H1 (cell line): ENCODE measurements at regions not wholly inside any gene's neighbourhood (a gene's known extent, or its start where the extent isn't known, plus 50 kb on each side); places are given as distances from the start of the nearest gene placed in this dataset.

Source experiments
- CTCF ChIA-PET: fragments of 300-600 bp; sonication (Branson Sonifier 250); formaldehyde crosslinking; loops from one replicate; lab custom pipeline; 2021; ENCODE audit not compliant: partially characterized antibody; lab: Charles Lee
- POLR2A ChIA-PET: fragments of 300-600 bp; sonication (Branson Sonifier 250); formaldehyde crosslinking; loops from one replicate; lab custom pipeline; 2021; ENCODE audit warnings: inconsistent platforms; ENCODE audit not compliant: partially characterized antibody; lab: Charles Lee
- DNase-seq, 2 experiments: peaks; one replicate each; pipeline versions ENCODE4 v3.0.0 to v3.0.0-alpha.2; 2010 to 2022; ENCODE audit warnings: low spot score in 2 of 2, low read depth in 1 of 2, mixed read lengths in 1 of 2
- FAIRE-seq: peaks from 2 replicates; lab custom pipeline; 2011; peaks lifted over from hg19 to GRCh38; lab: Jason Lieb, UNC
- H2AFZ ChIP-seq: 2 replicates; pipeline ENCODE4 v1.8.1; 2012; ENCODE audit warnings: low read length, inconsistent platforms
- H2AK5ac ChIP-seq: 2 replicates; pipeline ENCODE4 v1.6.1; 2013; ENCODE audit warnings: low read depth, low read length
- H2BK120ac ChIP-seq: replicated peaks from 2 replicates; pipeline ENCODE3; 2013; ENCODE audit warnings: low read depth, low read length, inconsistent platforms
- H2BK12ac ChIP-seq: 2 replicates; pipeline ENCODE4 v1.6.1; 2013; ENCODE audit warnings: low read depth, low read length
- H2BK15ac ChIP-seq: 2 replicates; pipeline ENCODE4 v1.6.1; 2013; ENCODE audit warnings: low read length
- H2BK20ac ChIP-seq: 2 replicates; pipeline ENCODE4 v1.6.1; 2013; ENCODE audit warnings: low read length
- H2BK5ac ChIP-seq: 2 replicates; pipeline ENCODE4 v1.6.1; 2013; ENCODE audit warnings: low read depth, low read length
- H3K14ac ChIP-seq: 2 replicates; pipeline ENCODE4 v1.6.1; 2013; ENCODE audit warnings: inconsistent platforms; ENCODE audit not compliant: insufficient read length
- H3K18ac ChIP-seq: 2 replicates; pipeline ENCODE4 v1.6.1; 2013; ENCODE audit warnings: low read length; ENCODE audit errors: extremely low read depth
- H3K23ac ChIP-seq: 2 replicates; pipeline ENCODE4 v1.6.1; 2013; ENCODE audit warnings: inconsistent platforms; ENCODE audit not compliant: insufficient read length
- H3K23me2 ChIP-seq: 2 replicates; pipeline ENCODE4 v1.6.1; 2013; ENCODE audit warnings: low read depth, low read length
- H3K27ac ChIP-seq: 2 replicates; pipeline ENCODE4 v1.6.1; 2011; ENCODE audit warnings: low read depth, low read length, inconsistent platforms
- H3K27me3 ChIP-seq, 4 experiments: replicated peaks in 1 of 4; 1 replicate in 1 of 4; 2 replicates in 3 of 4; pipeline versions ENCODE4 v1.6.1 to v1.8.1; 2011 to 2013; ENCODE audit warnings: low read length in 3 of 4, mild to moderate bottlenecking in 3 of 4, inconsistent platforms in 2 of 4, mixed read lengths in 2 of 4, moderate library complexity in 1 of 4; ENCODE audit not compliant: control insufficient read depth in 3 of 4, insufficient read depth in 3 of 4; ENCODE audit errors: extremely low read depth in 1 of 4
- H3K36me3 ChIP-seq, 4 experiments: 2 replicates each; pipeline versions ENCODE4 v1.6.1 to v1.8.1; 2011 to 2013; ENCODE audit warnings: mild to moderate bottlenecking in 4 of 4, low read length in 3 of 4, moderate library complexity in 2 of 4, control low read depth in 1 of 4, inconsistent platforms in 1 of 4; ENCODE audit not compliant: insufficient read depth in 4 of 4, control insufficient read depth in 2 of 4
- H3K4ac ChIP-seq: replicated peaks from 2 replicates; pipeline ENCODE3; 2013; ENCODE audit warnings: low read length, low read depth, mixed read lengths, inconsistent platforms; ENCODE audit not compliant: insufficient read length
- H3K4me1 ChIP-seq, 4 experiments: replicated peaks in 1 of 4; 1 replicate in 1 of 4; 2 replicates in 3 of 4; pipeline versions ENCODE4 v1.6.1 to v1.8.1; 2011 to 2013; ENCODE audit warnings: low read length in 3 of 4, inconsistent platforms in 2 of 4, mixed read lengths in 1 of 4; ENCODE audit not compliant: insufficient read depth in 4 of 4, control insufficient read depth in 3 of 4
- H3K4me2 ChIP-seq, 2 experiments: 2 replicates each; pipeline versions ENCODE4 v1.6.1 to v1.8.1; 2011 to 2013; ENCODE audit warnings: low read depth in 2 of 2, low read length in 2 of 2, control low read depth in 1 of 2, inconsistent platforms in 1 of 2, mild to moderate bottlenecking in 1 of 2; ENCODE audit not compliant: insufficient read depth in 1 of 2
- H3K4me3 ChIP-seq, 4 experiments: fragments of 200-600, 300-600 bp in 1 of 4; sonication (generic), shearing (Covaris generic), sonication (Bioruptor Twin) in 1 of 4; 2 replicates each; pipeline versions ENCODE4 v1.5.1 to v1.8.1; 2011 to 2016; ENCODE audit warnings: low read length in 4 of 4, low read depth in 3 of 4, control low read depth in 2 of 4, inconsistent platforms in 2 of 4, mild to moderate bottlenecking in 2 of 4, mixed read lengths in 1 of 4, moderate library complexity in 1 of 4; ENCODE audit not compliant: insufficient read depth in 2 of 4; ENCODE audit errors: extremely low read depth in 1 of 4
- H3K56ac ChIP-seq: replicated peaks from 2 replicates; pipeline ENCODE3; 2013; ENCODE audit warnings: low read depth, mild to moderate bottlenecking, mixed read lengths, low read length, inconsistent platforms; ENCODE audit not compliant: insufficient read length
- H3K79me1 ChIP-seq: 2 replicates; pipeline ENCODE4 v1.6.1; 2013; ENCODE audit warnings: low read depth, low read length, control low read depth
- H3K79me2 ChIP-seq, 2 experiments: 2 replicates each; pipeline versions ENCODE4 v1.6.1 to v1.8.1; 2012 to 2013; ENCODE audit warnings: low read length in 2 of 2, mild to moderate bottlenecking in 2 of 2, inconsistent platforms in 1 of 2; ENCODE audit not compliant: insufficient read depth in 2 of 2, control insufficient read depth in 1 of 2
- H3K9ac ChIP-seq, 4 experiments: replicated peaks in 1 of 4; 1 replicate in 1 of 4; 2 replicates in 3 of 4; pipeline versions ENCODE4 v1.6.1 to v1.8.1; 2011 to 2013; ENCODE audit warnings: low read depth in 3 of 4, low read length in 3 of 4, control low read depth in 2 of 4, mild to moderate bottlenecking in 2 of 4, moderate library complexity in 2 of 4, inconsistent platforms in 1 of 4; ENCODE audit errors: extremely low read depth in 1 of 4
- H3K9me3 ChIP-seq, 2 experiments: 2 replicates each; pipeline versions ENCODE4 v1.6.1 to v1.8.1; 2012 to 2013; ENCODE audit warnings: mild to moderate bottlenecking in 2 of 2, moderate library complexity in 2 of 2, control low read depth in 1 of 2, inconsistent platforms in 1 of 2, low read depth in 1 of 2, low read length in 1 of 2, mixed read lengths in 1 of 2; ENCODE audit not compliant: insufficient read depth in 2 of 2
- H4K20me1 ChIP-seq, 2 experiments: replicated peaks in 1 of 2; 2 replicates each; pipeline versions ENCODE3 to v1.8.1; 2011 to 2013; ENCODE audit warnings: inconsistent platforms in 2 of 2, low read length in 2 of 2, mild to moderate bottlenecking in 1 of 2; ENCODE audit not compliant: insufficient read depth in 2 of 2, control insufficient read depth in 1 of 2
- H4K5ac ChIP-seq: 2 replicates; pipeline ENCODE4 v1.6.1; 2013; ENCODE audit warnings: low read length, low read depth, mixed read lengths, inconsistent platforms; ENCODE audit not compliant: insufficient read length
- H4K8ac ChIP-seq: 2 replicates; pipeline ENCODE4 v1.8.0; 2013; ENCODE audit warnings: mild to moderate bottlenecking, moderate library complexity, low read length, inconsistent platforms; ENCODE audit not compliant: insufficient read depth; ENCODE audit errors: extremely low read depth
- H4K91ac ChIP-seq: replicated peaks from 2 replicates; pipeline ENCODE3; 2013; ENCODE audit warnings: low read length, mixed read lengths, inconsistent platforms; ENCODE audit not compliant: insufficient read length
- BACH1 ChIP-seq: IDR thresholded peaks from 2 replicates; pipeline ENCODE4 v1.6.1; 2012; ENCODE audit warnings: low read length, improper control_type of control experiment
- POU5F1 ChIP-seq: IDR thresholded peaks from 2 replicates; pipeline ENCODE4 v1.6.1; 2011; ENCODE audit warnings: low read depth, mild to moderate bottlenecking, low read length, moderate library complexity
- RBBP5 ChIP-seq: IDR thresholded peaks from 2 replicates; pipeline ENCODE4 v1.7.1; 2012; ENCODE audit warnings: low read depth, mild to moderate bottlenecking, inconsistent platforms, low read length, moderate library complexity, borderline replicate concordance
- RNF2 ChIP-seq: fragments of 200-900, 300-1000 bp; sonication (generic); IDR thresholded peaks from 2 replicates; pipeline ENCODE4 v1.7.1; 2016; ENCODE audit warnings: borderline replicate concordance, low read depth, mild to moderate bottlenecking, antibody characterized with exemption, low read length; ENCODE audit not compliant: poor library complexity, severe bottlenecking; ENCODE audit errors: missing control alignments
- SAP30 ChIP-seq: fragments of 300-600 bp; sonication (generic); IDR thresholded peaks from 2 replicates; pipeline ENCODE4 v1.7.1; 2012; ENCODE audit warnings: low read length, moderate library complexity, mild to moderate bottlenecking, inconsistent platforms; ENCODE audit not compliant: insufficient read depth, insufficient replicate concordance
- SP2 ChIP-seq: IDR thresholded peaks from 2 replicates; pipeline ENCODE4 v1.6.1; 2012; ENCODE audit warnings: mild to moderate bottlenecking, low read length, inconsistent platforms
- TAF1 ChIP-seq: IDR thresholded peaks from 2 replicates; pipeline ENCODE4 v1.6.1; 2011; ENCODE audit warnings: mild to moderate bottlenecking, low read depth, low read length

DNA sequence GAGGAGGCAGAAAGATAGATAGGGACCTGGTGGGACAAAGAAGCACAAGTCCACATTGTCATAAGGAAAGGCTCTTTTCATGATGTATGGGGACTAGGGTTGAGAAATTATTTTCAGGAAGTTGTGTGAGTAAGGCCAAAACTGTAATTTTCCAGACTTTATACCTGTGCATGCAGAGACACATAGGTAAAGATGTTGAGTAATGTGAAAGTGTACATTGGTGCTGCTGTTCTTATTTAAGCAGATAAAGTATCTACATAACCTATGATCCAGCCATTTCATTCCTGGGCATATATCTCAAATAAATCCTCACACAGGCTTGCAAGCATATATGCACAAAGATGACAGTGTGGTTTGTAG, 332.2 kb downstream of the DUSP6 start:
- no peak overlapping the region for H3K27ac ChIP-seq
- no peaks in the 10 kb centered on the region for H3K79me1 ChIP-seq
- POLR2A ChIA-PET, result interaction anchor here (1.0 kb wide), 1 partner anchor 85 kb away, joined by 3 read pairs; no protein-coding TSS in a partner anchor
- H4K8ac ChIP-seq, result no peak overlapping the region
- no peaks in the 10 kb centered on the region for H3K36me3 ChIP-seq
- H3K23ac ChIP-seq, result no peak overlapping the region
- no peak overlapping the region for H2AK5ac ChIP-seq
- no peaks in the 10 kb centered on the region for H3K27me3 ChIP-seq
- no peak for DNase-seq
- TF ChIP-seq RNF2, result no peak
- no peak for TF ChIP-seq RBBP5
- no peak for TF ChIP-seq TAF1
- no peak for TF ChIP-seq BACH1
- no peak for TF ChIP-seq SAP30
- no peak for TF ChIP-seq SP2
- no peak for TF ChIP-seq POU5F1
- TF ChIP-seq, all 59 proteins: peak for 0
- H3K4ac ChIP-seq, result no peak overlapping the region
- H2BK15ac ChIP-seq, result no peak overlapping the region
- H2BK12ac ChIP-seq, result no peak overlapping the region
- H4K20me1 ChIP-seq, result no peaks in the 10 kb centered on the region
- FAIRE-seq, result no peak
- no peaks in the 10 kb centered on the region for H3K9me3 ChIP-seq
- H4K91ac ChIP-seq, result no peak overlapping the region
- no peak overlapping the region for H2BK5ac ChIP-seq
- no peaks in the 10 kb centered on the region for H3K79me2 ChIP-seq
- H3K18ac ChIP-seq, result no peak overlapping the region
- no peaks in the 10 kb centered on the region; the same call in 1 of the 2 replicates for H3K23me2 ChIP-seq
- no peak overlapping the region for H3K9ac ChIP-seq
- no peak overlapping the region for H2AFZ ChIP-seq
- no peak overlapping the region for H4K5ac ChIP-seq
- CTCF ChIA-PET, result interaction anchor here (0.6 to 4.0 kb wide), 41 partner anchors 9 to 1670 kb away, joined by 3 to 37 read pairs (median 4); partner anchors contain the start of genes GALNT4 and POC1B
- H3K14ac ChIP-seq, result no peak overlapping the region
- no peak overlapping the region for H3K56ac ChIP-seq
- H2BK20ac ChIP-seq, result no peak overlapping the region
- no peak overlapping the region for H3K4me3 ChIP-seq
- H2BK120ac ChIP-seq, result no peak overlapping the region
- no peaks in the 10 kb centered on the region for H3K4me1 ChIP-seq
- no peak overlapping the region for H3K4me2 ChIP-seq
